ENCODE measurements at regions not wholly inside any gene's neighbourhood (a gene's known extent, or its start where the extent isn't known, plus 50 kb on each side); places are given as distances from the start of the nearest gene placed in this dataset.
"Not testable (repeated sequence)": the region's sequence is repeated elsewhere in the genome, so short reads cannot be mapped to it uniquely, and the experiment has no call there.

DNA sequence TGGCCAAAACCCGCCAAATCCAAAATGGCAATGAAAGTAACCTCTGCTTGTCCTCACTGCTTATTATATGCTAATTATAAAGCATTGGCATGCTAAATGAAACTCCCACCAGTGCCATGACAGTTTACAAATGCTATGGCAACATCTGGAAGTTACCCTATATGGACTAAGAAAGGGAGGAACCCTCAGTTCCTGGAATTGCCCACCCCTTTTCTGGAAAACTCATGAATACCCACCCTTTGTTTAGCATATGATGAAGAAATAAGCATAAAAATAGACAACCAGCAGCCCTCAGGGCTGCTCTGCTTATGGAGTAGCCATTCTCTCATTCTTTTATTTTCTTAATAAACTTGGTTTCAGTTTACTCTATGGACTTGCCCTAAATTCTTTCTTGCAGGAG lies 269.8 kb downstream of the OLFM4 start:
- no peak for DNase-seq

DNA sequence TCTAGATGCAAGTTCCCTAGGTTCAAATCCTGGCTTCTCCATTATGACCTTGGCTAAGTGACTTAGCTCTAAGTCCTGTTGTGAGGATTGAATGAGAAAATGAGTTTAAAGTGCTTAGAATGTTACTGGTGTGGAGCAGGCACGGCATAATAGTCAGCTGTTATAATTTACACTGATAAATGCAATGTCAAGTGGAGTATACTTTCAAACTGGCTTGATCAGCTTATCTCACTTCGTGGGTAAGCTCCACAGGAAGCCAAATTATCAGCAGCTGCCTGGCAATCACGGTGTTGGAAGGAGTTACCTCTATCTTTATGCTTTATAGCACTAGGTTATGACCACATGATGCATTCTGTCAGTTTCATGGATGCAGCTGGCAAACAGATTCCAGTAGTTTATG lies 272.8 kb downstream of the OLFM4 start:
- DNase-seq = no peak

DNA sequence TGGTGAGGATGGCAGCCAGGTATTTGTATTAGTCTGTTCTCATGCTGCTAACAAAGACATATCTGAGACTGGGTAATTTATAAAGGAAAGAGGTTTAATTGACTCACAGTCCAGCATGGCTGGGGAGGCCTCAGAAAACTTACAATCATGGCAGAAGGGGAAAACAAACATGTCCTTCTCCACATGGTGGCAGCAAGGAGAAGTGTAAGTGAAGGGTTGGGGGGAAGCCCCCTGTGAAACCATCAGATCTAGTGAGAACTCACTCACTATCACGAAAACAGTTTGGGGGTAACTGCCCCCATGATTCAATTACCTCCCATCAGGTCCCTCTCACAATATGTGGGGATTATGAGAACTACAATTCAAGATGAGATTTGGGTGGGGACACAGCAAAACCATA lies 276.8 kb downstream of the OLFM4 start:
- DNase-seq = not testable (repeated sequence)

DNA sequence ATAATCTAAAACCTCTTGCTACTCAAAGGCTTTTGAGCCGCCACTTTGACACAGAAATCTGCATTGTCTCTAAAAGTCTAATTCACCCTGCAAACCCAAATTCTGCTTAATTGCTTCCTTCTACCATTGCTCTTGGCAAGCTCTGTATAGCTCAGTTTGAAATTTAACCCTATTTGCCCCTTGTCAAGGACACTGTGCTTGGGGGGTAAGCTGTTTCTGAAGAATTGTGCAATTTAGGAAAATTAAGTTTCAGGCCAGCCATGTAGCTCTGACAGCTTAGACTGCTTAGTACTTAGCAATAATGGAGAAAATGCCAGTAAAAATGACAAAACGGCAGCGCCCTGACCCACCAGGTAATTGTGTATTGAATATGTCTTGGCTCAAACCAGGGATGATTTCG lies 282.2 kb downstream of the OLFM4 start:
- DNase-seq = no peak

DNA sequence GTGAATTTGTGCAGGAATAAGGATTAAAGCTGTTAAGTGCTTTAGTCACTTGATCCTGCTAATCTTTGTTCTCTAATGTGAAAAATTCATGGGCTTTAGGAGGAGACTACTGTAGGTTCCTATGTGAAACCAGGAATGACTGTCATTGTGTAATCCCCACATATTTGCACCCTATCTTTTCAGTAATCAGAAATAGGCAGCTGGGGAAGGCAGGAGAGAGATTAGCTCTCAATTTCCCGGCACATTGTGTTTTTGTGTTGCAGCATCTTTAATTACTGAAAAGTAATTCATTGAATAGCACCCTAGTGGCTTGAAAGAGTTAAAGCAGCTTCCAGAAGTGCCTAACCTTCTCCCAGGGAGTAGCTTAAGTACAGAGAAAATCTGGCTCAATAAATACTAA lies 282.9 kb downstream of the OLFM4 start:
- no peak for DNase-seq

DNA sequence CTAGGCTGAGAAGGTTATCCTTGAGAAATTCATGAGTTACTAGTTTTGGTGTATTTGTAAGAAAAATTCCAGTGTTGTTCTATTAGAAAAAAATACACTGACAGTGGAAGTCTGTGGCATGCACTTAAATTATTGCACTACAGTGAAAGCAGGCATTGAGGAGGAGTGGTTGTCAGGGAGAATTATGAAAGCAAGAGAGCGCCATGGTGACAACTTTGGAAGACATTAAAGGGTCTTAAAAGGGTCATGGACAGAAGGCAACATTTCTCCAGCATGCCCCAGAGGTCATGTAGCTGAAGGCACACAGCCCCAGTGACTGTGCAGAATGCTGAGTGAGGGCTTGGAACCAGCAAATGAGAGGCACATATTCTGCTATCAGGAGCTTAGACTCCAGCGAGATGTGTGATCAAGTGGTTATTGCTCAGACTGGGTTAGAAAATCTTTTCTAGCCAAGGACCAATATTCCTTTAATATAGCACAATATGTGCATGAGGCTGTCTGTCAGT lies 292.7 kb downstream of the OLFM4 start:
- no peak for DNase-seq

DNA sequence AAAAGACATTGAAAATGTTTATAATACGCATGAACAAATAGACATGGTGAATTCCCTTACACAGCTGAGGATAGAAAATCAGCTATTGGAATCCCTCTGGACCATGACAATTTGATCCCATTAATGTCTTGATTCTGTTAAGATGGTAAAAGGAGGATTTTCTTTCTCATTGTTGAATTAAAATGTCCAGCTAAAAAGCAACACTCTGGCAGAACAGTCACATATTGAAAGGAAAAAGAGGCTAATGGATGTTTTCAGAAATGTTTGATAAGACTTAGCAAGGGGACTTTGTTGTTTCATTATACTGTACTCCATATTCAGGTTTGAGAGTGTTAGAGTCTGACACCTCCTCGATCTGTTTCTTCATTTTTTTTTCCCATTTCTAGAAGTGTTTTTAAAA lies 296.0 kb downstream of the OLFM4 start:
- DNase-seq = no peak

DNA sequence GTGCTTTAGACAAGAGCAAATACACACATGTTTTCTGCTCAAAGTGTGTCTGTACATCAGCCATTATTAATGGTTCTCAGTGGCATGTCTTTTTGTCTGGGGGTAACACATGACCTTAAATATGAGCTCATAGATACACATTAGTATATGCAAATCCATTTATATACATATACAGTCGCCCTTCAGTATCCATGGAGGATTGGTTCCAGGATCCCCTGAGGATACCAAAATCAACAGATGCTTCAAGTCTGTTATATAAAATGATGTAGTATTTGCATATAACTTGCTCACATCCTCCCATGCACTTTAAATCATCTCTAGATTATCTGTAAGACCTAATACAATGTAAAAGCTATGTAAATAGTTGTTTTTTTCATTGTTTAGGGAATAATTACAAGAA lies 298.1 kb downstream of the OLFM4 start:
- no peak for DNase-seq

DNA sequence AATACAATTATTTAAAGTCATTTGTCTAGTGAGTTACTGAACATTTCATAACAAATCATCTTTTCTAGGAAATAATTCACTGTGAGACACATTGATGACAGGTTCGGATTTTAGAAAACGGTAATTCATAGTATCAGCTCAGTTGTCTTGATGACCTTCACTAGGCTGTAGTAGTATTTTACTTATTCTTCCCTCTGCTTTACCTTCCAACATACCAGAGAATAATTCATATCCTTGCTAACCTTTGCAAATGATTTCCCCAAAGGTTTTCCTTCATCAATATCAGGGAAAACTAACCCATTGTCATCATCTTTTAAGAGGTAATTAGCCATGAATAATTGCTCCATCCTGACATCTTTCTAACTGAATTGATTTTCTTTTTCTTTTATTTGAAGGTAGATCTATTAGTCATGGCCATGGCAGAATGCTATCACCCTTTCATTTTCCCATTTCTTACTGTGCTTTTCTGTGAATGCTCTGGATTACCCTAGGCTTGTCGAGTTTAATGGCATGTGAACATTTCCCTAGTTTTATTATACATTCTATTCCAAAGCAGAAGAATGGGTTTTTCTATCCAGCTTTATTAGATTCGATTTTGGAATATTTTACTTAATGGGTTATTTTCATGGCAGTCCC lies 299.2 kb downstream of the OLFM4 start:
- DNase-seq = no peak

DNA sequence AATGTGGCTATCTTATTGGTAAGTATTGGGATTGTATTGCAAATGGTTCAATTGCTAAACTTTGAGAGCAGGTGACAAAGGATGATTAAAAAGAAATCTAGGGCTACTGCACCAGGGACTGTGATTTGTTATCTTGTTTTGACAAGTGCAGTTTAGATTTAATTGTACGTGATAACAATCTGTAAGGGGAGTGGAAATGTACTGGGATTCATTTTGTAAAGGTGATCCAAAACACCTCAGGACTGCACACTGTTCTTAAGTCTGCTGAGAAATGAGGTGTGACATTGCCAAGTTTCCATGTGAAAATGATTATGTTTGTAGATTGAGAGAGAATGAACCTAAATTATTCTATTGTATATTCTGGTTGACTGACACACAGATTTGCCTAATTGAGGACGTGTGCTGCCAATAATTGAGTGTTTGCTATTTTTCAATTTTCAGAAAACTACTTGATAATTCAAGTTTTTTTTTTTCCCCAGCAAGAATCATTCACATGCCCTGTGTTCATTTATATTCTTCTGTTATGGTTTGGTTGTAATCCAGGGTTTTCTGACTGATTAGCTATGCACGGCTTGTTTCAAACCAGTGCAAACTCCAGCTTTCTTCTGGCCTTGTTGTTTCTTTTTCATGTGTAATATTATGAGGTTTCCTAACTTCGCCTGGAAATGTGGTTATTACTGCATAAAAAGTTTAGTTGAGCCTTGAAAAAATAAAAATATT lies 308.0 kb downstream of the OLFM4 start:
- DNase-seq = no peak

DNA sequence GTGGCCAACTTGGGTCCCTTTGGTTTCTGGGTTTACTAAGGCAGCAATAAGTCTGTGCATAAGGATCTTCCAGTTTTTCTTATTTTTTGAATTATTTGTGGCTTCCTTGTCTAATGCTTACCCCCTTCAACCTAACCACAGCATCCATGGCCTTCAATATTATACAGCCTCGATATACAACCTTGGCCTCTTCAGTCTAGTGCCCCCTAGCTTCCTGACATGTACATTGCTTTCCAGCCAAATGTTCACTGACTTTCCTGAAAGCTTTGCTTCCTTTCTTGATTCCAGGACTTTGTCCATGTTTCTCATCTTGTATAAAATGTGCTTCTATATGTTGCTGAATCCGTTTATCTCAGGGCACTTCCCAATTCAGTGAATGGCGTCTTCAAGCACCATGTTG lies 310.1 kb downstream of the OLFM4 start:
- no peak for DNase-seq

DNA sequence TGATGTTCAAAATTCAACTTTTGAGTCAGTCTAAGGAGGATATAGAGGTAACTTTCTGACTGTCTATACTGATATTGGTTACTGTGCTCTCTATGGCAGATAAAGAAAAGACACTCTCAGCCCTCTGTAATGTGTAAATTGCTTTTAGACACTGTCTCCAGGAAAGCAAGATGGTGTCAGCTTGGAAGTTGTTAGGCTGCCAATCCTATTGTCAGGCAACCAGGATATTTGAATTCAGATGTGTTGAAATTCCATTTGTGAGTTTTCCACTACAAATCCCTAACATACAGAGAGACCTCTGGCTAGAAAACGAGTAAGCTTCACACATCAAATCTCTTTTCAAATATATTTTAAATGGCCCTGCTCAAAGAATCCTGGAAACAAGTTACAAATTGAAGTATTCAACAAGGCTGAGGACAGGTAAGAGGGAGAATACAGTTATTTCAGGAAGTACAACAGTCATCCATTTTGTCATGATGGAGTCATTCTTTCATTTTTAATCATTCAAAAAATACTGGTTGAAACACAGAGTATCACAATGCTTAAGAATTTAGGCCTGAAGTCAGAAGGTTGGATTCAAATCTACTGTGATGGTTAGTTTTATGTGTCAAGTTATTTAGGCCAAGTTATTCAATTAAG lies 312.0 kb downstream of the OLFM4 start:
- no peak for DNase-seq

DNA sequence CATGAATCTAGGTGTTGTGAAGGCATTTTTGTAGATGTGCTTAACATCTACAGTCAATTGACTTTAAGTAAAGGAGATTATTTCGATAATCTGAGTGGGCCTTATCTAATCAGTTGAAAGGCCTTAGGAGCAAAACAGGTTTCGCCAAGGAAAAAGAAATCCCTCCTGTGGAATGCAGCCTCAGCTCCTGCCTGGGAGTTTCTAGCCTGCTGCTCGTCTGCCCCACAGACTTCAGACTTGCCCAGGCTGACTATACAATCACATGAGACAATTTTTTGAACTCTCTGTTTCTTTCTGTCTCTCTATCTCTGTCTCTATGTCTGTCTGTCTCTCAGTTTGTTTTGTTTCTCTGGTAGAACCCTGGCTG lies 312.5 kb downstream of the OLFM4 start:
- no peak for DNase-seq

DNA sequence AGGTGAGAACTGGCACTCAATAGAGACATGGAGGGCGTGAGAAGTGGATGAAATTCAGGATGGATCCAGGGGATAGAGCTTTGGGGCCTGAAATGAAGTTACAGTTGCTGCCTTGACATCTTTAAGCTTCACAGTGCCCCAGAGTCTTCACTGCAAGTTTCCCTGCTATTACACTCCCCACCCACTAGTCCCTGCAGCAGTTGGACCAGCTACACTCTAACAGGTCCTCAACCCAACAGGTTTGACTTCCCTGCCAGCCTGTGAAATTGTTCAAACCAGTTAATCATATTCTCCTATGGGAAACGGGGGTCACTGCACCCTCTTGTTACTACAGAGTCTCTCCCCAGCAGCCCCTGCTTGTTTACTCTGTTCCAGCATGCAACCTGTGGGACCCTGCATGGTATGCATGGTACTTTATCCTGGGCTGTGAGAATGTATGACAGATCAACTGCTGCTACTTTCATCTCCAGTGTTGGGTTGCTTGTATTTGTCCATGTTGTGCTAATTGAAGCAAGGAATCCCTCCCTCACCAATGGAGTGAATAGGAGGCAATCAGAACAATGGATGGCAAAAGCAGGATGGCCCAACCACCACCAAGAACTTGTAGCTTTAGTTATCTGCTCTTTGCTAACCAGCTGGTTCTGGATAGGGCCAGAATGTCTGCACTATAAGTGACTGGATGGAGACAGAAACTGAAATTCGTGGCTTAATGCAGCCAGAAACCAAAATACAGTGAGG lies 314.2 kb downstream of the OLFM4 start:
- DNase-seq = peak; percentile 7

DNA sequence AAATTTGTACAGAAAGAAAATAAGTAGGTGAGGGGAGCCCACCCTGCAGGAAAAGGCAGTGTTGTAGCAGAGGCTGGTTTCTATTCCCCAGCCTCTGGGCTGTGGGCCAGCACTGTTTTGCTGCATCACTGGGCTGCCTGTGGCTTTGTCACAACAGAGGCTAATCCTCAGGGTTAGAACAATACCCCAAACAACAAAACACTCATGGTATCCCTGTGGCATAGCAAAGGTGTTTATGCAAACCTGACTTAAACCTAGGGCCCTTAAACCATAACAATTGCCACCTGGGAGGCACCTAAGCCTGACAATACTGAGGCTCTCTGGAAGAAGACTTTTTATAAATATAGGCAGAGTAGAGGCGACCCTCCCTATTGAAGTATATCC lies 314.7 kb downstream of the OLFM4 start:
- no peak for DNase-seq

DNA sequence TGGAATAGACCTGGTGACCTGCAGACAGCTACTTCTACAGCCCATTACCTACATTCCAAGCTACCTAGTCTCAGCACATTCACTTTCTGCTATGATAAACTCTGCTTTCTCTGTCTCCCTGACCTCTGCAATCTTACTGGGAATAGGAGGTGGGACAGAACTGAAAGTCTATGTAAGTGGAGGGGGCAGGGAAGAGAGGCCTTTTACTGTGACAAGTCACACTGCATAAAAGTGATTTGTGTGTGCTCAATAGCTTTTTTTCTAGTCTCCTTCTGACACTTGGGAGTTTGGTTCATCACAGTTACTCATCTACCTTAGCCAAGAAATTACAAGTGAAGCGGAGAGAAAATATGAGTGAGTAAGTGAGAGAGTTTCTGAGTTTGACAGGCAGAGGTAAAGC lies 322.4 kb downstream of the OLFM4 start:
- no peak for DNase-seq

DNA sequence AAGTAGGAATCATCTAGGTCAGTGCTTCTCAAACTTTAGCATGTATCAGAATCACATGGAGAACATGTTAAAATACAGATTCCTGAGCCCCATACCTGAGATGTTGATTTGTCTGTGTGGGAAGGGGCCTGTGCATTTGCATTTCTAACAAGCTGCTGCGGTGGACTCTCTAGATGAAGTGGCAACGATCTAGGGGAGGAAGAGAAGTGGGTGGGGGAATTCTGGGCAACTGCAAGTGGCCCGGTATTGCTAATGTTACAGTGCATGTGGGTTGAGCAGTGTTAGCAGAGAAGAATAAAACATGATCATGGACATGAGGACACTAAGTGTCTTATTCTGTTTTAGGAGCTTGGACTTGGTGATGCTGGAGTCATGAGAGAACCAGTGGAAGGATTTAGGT lies 329.0 kb downstream of the OLFM4 start:
- no peak for DNase-seq

DNA sequence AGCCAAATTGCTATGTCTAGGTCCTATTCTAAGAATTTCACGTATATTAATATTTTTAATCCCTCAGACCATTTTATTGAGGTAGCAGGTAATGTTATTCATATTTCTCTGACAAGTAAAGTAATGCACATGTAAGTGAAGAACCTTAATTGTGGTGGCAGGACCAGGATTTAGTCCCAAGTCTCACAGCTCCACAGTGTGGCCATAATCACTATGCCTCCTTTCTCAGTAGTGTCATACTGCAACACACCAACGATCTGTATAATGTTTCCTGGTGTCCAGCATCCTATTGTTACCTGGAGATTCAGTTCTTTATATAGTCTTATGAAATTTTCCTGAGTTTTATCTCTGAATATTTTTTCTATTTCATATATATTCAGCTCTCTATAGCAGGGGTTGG lies 340.3 kb downstream of the OLFM4 start:
- DNase-seq = peak; percentile 12

DNA sequence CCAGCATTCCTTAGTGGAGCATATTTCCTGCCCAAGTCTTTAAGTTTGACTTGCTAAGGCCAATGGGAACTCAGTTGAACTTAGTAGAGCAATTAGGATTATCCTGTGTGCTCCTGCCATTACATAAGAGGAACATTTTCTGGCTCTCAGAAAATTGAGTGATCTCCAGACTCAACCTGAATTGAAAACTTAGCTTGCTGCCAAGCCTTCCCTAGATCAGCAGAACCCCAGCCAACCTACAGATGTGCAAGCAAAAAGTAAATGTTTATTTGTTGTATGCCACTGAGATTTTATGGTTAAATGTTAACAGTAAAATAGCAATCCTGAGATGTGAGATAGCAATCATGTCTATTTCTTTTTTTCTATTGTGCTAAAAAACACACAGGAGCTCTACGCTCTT lies 350.9 kb downstream of the OLFM4 start:
- DNase-seq = no peak

DNA sequence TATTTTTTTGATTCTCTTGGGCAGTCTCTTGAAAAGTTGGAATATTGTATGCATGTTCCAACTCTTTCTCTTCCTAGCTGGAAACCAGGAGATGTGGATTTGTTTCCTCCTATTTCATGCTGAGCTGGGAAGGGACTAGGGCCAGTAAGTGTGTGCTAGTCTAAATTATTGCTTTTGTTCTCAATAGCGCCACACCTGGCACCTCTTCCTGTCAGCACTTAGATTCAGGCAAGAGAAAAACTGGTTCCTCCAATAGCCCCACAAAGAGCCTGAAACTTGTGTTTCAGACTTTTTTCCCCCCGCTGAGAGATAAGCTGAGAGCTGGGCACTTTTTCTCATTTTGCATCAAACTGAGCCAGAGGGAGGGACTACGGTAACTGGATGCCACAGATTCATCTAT lies 353.4 kb downstream of the OLFM4 start:
- peak; percentile 42 for DNase-seq

DNA sequence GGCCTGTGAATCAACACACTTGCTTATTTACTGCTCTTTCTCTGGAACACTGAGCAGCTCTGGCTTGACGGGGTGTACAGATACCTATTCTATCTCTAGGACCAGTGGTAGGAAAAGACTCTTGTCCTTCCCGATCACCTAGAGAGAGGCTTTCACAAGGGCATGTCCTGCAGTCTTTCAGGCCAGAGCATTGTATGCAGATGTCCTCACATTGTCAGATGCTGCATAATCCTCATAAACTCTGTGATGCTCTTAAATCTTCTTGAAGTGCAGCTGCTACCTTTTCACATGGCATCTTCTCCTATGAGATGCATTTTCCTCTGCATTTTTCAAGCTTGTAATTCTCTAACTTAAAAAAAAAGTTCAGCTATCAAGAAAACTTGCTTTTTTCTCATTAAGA lies 369.4 kb downstream of the OLFM4 start:
- DNase-seq = no peak

DNA sequence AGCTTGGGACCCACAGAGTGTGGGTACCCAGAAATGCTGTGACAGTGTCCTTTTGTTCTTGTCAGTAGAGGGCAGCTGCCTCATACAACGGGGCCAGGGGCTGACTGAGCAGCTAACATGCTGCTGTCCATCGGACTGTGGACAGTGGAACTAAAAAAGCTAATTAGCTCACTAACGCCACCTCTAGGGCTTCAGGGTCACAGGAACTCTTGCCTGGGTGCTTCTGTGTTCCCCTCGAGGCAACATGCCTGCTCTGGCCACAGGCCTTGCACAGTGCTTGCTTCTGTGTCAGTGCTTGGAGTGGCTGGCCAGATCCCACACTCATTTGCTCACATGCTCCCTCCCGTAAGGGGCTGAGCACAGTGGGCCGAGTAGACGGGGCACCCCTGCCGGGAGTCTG lies 377.0 kb downstream of the OLFM4 start:
- DNase-seq = peak; percentile 19

DNA sequence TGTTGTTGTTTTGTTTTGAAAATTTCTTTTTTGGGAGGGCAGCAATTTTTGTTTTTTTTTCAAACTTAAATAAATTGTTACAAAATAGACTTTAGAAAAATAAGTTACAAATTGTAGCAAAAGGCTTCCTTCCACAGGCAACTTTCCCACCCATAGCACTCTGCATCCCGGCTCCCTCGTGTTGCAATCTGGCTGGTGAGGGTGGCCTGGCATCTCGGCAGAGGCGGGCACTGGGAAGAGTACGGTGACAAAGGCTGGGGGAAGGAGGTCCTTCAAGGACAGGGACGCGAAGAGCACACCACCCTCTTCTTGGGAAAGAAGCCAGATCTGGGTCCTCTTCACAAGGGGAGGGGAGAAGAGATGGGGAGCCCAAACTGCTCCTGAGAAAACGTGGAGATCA lies 379.7 kb downstream of the OLFM4 start:
- no peak for DNase-seq
